Right lobe of liver (tissue), 6 donors: ENCODE measurements at regions not wholly inside any gene's neighbourhood (a gene's known extent, or its start where the extent isn't known, plus 50 kb on each side); places are given as distances from the start of the nearest gene placed in this dataset.

Experiments
- ATAC-seq, 4 donors: fragments of 200-7000 bp; cut with Tn5 transposase; one replicate each; pipeline ENCODE4 v1.9.1; 2020; ENCODE audit warnings: mild to moderate bottlenecking in 4 of 4, moderate library complexity in 4 of 4
- DNase-seq, 3 donors: peaks; one replicate each; pipeline ENCODE4 v3.0.0-alpha.2; 2020
- H3K27ac ChIP-seq, 3 donors: fragments of 200-600 bp; one replicate each; pipeline ENCODE4 v1.8.0; 2022
- H3K27me3 ChIP-seq, 2 donors: fragments of 200-600 bp; one replicate each; pipeline ENCODE4 v1.8.0; 2022
- H3K36me3 ChIP-seq, 4 donors: fragments of 200-600 bp; sonication (generic) in 1 of 4; one replicate each; pipeline versions ENCODE4 v1.5.1 to v1.8.0; 2017 to 2022; ENCODE audit warnings: control low read depth in 1 of 4
- H3K4me1 ChIP-seq, 4 donors: fragments of 200-600 bp; sonication (generic) in 1 of 4; one replicate each; pipeline versions ENCODE4 v1.5.1 to v1.8.0; 2017 to 2022; ENCODE audit warnings: control low read depth in 1 of 4
- H3K4me3 ChIP-seq, 3 donors: fragments of 200-600 bp; one replicate each; pipeline ENCODE4 v1.8.0; 2022
- H3K9me3 ChIP-seq, 4 donors: fragments of 200-600 bp; sonication (generic) in 1 of 4; one replicate each; pipeline versions ENCODE4 v1.5.1 to v1.8.0; 2017 to 2022; ENCODE audit warnings: control low read depth in 1 of 4
- CTCF ChIP-seq, 4 donors: fragments of 200-600 bp in 3 of 4; fragments of 450-650 bp in 1 of 4; IDR thresholded peaks; one replicate each; pipeline versions ENCODE4 v1.5.1 to v1.8.0; 2016 to 2022; ENCODE audit warnings: antibody characterized with exemption in 4 of 4, mild to moderate bottlenecking in 2 of 4
- POLR2A ChIP-seq: fragments of 450-650 bp; IDR thresholded peaks from one replicate; pipeline ENCODE4 v1.6.1; 2017; ENCODE audit warnings: antibody characterized with exemption, mild to moderate bottlenecking
- WGBS: methylation state at CpG from one replicate; pipeline ENCODE4 v1.1.6; 2018; ENCODE audit warnings: low coverage, low lambda C conversion rate; ENCODE audit not compliant: insufficient coverage; ENCODE audit errors: missing lambda C conversion rate; 5-methylcytosine and 5-hydroxymethylcytosine counted together
- intact Hi-C, 2 donors: fragments of 100-400 bp; cut with DNase I; formaldehyde crosslinking; loops; one replicate each; pipeline versions ENCODE4 v1.11.2 to v1.14.1; 2022
- donor health status: DM: no; HTN: yes; CAD: no.
- donor health status: DM: no; HTN: no; CAD: no.
- donor health status: DM: no; HTN: no; CAD: no.
- donor health status: DM: no; HTN: yes; CAD: no.
- donor health status: DM: no; HTN: yes; CAD: no.

DNA sequence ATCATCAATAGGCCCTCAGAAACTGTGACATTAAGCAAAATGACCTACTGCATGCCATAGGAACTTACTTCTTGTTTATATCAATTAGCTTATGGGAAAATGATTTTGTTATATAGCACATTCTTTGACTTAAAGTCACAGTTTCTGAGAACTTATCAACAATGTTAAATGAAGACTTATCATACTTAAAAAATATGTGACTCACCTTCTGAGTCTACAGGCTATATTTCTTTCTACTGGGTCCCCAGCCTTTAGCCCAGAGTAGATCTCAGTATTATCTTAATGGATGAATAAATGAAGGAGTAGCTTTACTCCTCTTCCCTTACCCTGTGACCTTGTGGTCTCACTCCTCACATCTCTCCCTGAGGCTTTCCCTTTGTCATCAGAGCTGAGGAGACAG, 180.2 kb downstream of the MAFB start:
- no peak for ATAC-seq
- no peak for DNase-seq
- H3K9me3 ChIP-seq: no peaks in the 10 kb centered on the region
- no peaks in the 10 kb centered on the region for H3K36me3 ChIP-seq
- no peak overlapping the region for H3K27ac ChIP-seq
- peaks cover 0 to 4% (median 0%) of the 10 kb centered on the region in 4 donors for H3K4me1 ChIP-seq
- H3K4me3 ChIP-seq: no peak overlapping the region
- TF ChIP-seq POLR2A (no peak), CTCF (IDR thresholded peaks at IDR 0.05) (no peak)
- no peaks in the 10 kb centered on the region for H3K27me3 ChIP-seq
- intact Hi-C loops: no loop called here

- H3K27ac ChIP-seq: peak overlapping the region in 1 of 3 donors; percentile 26
- TF ChIP-seq CTCF (IDR thresholded peaks at IDR 0.05) (no peak), POLR2A (no peak)
- intact Hi-C loops: no loop called here
- H3K9me3 ChIP-seq: no peaks in the 10 kb centered on the region
- H3K4me3 ChIP-seq: no peak overlapping the region
- no peaks in the 10 kb centered on the region for H3K36me3 ChIP-seq
- no peaks in the 10 kb centered on the region for H3K27me3 ChIP-seq
- no peaks in the 10 kb centered on the region for H3K4me1 ChIP-seq
- 18% methylated on average over 5 of the region's 9 CpGs for WGBS
- DNase-seq: peak; percentile 90 to 93 (median 91)
- ATAC-seq: peak; percentile 79 to 94 (median 86)
Observed at GRCh38 chr20:40506537-40506939, 182.5 kb downstream of the MAFB start.

GRCh38 chr20:40503119-40503518, 185.9 kb downstream of the MAFB start:
- Histone ChIP-seq H3K9me3 (no peaks in the 10 kb centered on the region), H3K4me3 (no peak overlapping the region), H3K36me3 (no peaks in the 10 kb centered on the region), H3K4me1 (no peaks in the 10 kb centered on the region), H3K27me3 (no peaks in the 10 kb centered on the region), H3K27ac (no peak overlapping the region)
- WGBS: 64% methylated on average over 2 of the region's 3 CpGs
- intact Hi-C loops: no loop called here
- peak in 2 of 4 donors; percentile 43 to 49 for ATAC-seq
- no peak for TF ChIP-seq POLR2A
- TF ChIP-seq CTCF (IDR thresholded peaks at IDR 0.05): no peak
- DNase-seq: no peak

DNA sequence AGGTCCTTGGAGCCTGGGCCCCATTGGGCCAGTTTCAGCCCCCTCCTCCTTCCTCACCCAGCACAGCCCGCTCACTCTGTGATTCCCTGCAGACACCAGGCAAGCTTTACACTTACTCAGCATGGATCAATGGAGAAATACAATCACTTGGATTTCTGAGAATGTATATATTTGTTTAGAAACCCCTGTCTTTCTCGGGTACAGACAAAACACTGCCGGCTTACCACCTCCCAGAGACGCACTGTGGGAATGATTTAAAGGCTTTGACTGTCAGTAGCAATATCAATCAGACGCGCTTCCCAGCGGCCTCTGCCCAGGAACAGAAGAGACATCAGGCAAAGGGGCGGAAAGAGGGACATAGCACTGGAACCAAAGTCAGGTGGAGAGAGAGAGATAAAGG, 186.5 kb downstream of the MAFB start:
- intact Hi-C loops: no loop called here
- Histone ChIP-seq H3K27me3 (no peaks in the 10 kb centered on the region), H3K4me1 (no peaks in the 10 kb centered on the region), H3K36me3 (no peaks in the 10 kb centered on the region), H3K4me3 (no peak overlapping the region), H3K9me3 (no peaks in the 10 kb centered on the region), H3K27ac (no peak overlapping the region)
- peak in 1 of 3 donors; percentile 23 for DNase-seq
- ATAC-seq: no peak
- WGBS: 73% methylated on average over 7 of the region's 8 CpGs
- no peak for TF ChIP-seq POLR2A
- no peak for TF ChIP-seq CTCF (IDR thresholded peaks at IDR 0.05)

DNA sequence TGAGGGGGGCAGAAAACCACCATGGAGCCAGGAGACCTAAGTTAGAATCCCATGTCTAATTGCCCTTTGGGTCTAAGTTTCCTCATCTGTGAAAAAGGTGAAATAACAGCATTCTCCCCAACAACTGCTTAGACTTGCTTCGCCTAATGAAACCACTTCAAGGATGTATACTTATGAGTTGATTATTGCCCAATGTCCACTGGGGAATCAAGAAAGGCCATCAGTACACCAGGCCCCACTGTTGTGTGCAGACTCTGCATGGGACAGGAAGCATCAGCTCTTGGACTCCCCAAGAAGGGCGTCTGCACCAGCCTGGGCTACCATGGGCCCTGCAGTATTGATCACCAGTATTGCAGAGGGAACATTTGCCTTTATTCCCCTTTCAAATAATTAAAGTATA, 189.6 kb downstream of the MAFB start:
- no peak for DNase-seq
- no peak for ATAC-seq
- Histone ChIP-seq H3K9me3 (no peaks in the 10 kb centered on the region), H3K4me1 (no peaks in the 10 kb centered on the region), H3K27me3 (no peaks in the 10 kb centered on the region), H3K27ac (peak overlapping the region in 1 of 3 donors; percentile 19), H3K4me3 (no peak overlapping the region), H3K36me3 (no peaks in the 10 kb centered on the region)
- 53% methylated on average over 2 of the region's 2 CpGs for WGBS
- intact Hi-C loops: no loop called here
- TF ChIP-seq CTCF (IDR thresholded peaks at IDR 0.05): no peak
- no peak for TF ChIP-seq POLR2A
